Activated B cell treated with CpG ODN at 0.5 μM for 24 hours (primary cell): ENCODE measurements at regions not wholly inside any gene's neighbourhood (a gene's known extent, or its start where the extent isn't known, plus 50 kb on each side); places are given as distances from the start of the nearest gene placed in this dataset.

Experiments used
- ATAC-seq: fragments of 200-7000 bp; cut with Tn5 transposase; one replicate; pipeline ENCODE4 v1.10.0; 2021; ENCODE audit warnings: low read depth, mild to moderate bottlenecking, moderate library complexity
- CTCF ChIA-PET: fragments of 350-600 bp; sonication (Branson Sonifier 250); formaldehyde crosslinking; loops from one replicate; lab custom pipeline; 2021; ENCODE audit warnings: antibody characterized with exemption; lab: Charles Lee
- POLR2A ChIA-PET: fragments of 350-600 bp; sonication (Branson Sonifier 250); formaldehyde crosslinking; loops from one replicate; lab custom pipeline; 2021; ENCODE audit warnings: antibody characterized with exemption; lab: Charles Lee
- DNase-seq: peaks from one replicate; pipeline ENCODE4 v3.0.0; 2022
- H3K27ac Mint-ChIP-seq: one replicate; pipeline ENCODE4 v1.8.0; 2020; ENCODE audit warnings: mixed read lengths
- H3K27me3 Mint-ChIP-seq: one replicate; pipeline ENCODE4 v1.8.0; 2021; ENCODE audit warnings: mixed read lengths
- H3K36me3 Mint-ChIP-seq: one replicate; pipeline ENCODE4 v1.8.0; 2021; ENCODE audit warnings: low read depth, mixed read lengths
- H3K4me1 Mint-ChIP-seq: one replicate; pipeline ENCODE4 v1.8.0; 2021; ENCODE audit warnings: mixed read lengths
- H3K4me3 Mint-ChIP-seq: one replicate; pipeline ENCODE4 v1.8.0; 2020; ENCODE audit warnings: mild to moderate bottlenecking, mixed read lengths
- H3K9me3 Mint-ChIP-seq: one replicate; pipeline ENCODE4 v1.8.0; 2020; ENCODE audit warnings: mixed read lengths
- intact Hi-C: fragments of 100-400 bp; cut with micrococcal nuclease; formaldehyde crosslinking; loops from one replicate; pipeline ENCODE4 v1.15.1; 2024
- TF ChIP-seq, protein P1 (sequence below): fragments of 200-600 bp; IDR thresholded peaks from one replicate; pipeline ENCODE4 v1.8.0; 2022; ENCODE audit warnings: antibody characterized with exemption, mild to moderate bottlenecking

DNA sequence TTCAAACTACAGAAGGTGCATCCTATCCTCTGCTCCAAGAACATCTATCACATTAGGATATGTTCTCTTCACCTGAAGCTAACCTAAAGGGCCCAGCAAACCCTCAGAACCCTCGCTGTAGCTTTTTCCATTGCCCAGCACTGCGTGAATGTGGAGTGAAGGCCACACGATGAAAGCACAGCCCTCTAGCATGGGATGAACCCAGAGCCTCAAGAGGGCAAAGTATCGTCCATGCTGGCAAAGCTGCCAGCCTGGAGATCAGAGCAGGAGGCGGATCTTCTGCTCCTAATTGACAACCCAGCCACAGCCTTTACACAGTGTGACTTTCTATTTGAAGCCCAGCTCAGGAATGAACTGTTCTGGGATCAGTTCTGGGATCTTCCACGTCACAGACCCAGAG is 65.1 kb upstream of the USP47 start:
- intact Hi-C loops = no loop called here
- H3K4me3 Mint-ChIP-seq = no peak overlapping the region
- H3K36me3 Mint-ChIP-seq = no peaks in the 10 kb centered on the region
- TF ChIP-seq, protein P1, sequence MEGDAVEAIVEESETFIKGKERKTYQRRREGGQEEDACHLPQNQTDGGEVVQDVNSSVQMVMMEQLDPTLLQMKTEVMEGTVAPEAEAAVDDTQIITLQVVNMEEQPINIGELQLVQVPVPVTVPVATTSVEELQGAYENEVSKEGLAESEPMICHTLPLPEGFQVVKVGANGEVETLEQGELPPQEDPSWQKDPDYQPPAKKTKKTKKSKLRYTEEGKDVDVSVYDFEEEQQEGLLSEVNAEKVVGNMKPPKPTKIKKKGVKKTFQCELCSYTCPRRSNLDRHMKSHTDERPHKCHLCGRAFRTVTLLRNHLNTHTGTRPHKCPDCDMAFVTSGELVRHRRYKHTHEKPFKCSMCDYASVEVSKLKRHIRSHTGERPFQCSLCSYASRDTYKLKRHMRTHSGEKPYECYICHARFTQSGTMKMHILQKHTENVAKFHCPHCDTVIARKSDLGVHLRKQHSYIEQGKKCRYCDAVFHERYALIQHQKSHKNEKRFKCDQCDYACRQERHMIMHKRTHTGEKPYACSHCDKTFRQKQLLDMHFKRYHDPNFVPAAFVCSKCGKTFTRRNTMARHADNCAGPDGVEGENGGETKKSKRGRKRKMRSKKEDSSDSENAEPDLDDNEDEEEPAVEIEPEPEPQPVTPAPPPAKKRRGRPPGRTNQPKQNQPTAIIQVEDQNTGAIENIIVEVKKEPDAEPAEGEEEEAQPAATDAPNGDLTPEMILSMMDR = no peak
- no peak overlapping the region for H3K27ac Mint-ChIP-seq
- peaks cover 13% of the 10 kb centered on the region for H3K27me3 Mint-ChIP-seq
- no peaks in the 10 kb centered on the region for H3K9me3 Mint-ChIP-seq
- ChIA-PET CTCF (interaction anchor here (2.0 kb wide), 1 partner anchor 11 kb away, joined by 11 read pairs; no protein-coding TSS in a partner anchor), POLR2A (no interaction called here)
- DNase-seq = no peak
- no peak for ATAC-seq
- H3K4me1 Mint-ChIP-seq = no peaks in the 10 kb centered on the region

DNA sequence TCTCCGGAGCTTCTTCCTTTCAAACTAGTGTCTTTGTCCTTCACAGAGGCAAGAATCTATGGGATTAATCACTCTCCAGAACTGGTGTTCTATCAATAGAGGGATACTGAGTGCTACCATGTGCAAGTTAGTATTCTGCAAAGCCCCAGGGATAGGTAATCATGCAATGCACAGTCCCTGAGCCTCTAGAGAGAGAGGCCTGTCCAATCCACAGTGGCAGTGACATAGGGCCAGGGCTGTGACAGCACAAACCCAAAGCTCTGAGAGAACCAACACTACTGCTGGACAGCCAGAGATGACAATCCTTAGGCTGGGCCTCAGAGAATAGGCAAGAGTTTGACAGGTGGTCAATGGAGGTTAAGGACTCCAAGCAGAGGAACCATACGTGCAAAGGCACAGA is 66.8 kb upstream of the USP47 start:
- Mint-ChIP-seq H3K4me3 (no peak overlapping the region), H3K9me3 (no peaks in the 10 kb centered on the region), H3K36me3 (no peaks in the 10 kb centered on the region), H3K27ac (no peak overlapping the region), H3K27me3 (peaks cover 19% of the 10 kb centered on the region), H3K4me1 (no peaks in the 10 kb centered on the region)
- POLR2A ChIA-PET = no interaction called here
- CTCF ChIA-PET = no interaction called here
- DNase-seq (no peak), ATAC-seq (no peak)
- intact Hi-C loops = no loop called here
- TF ChIP-seq, protein P1 = no peak

DNA sequence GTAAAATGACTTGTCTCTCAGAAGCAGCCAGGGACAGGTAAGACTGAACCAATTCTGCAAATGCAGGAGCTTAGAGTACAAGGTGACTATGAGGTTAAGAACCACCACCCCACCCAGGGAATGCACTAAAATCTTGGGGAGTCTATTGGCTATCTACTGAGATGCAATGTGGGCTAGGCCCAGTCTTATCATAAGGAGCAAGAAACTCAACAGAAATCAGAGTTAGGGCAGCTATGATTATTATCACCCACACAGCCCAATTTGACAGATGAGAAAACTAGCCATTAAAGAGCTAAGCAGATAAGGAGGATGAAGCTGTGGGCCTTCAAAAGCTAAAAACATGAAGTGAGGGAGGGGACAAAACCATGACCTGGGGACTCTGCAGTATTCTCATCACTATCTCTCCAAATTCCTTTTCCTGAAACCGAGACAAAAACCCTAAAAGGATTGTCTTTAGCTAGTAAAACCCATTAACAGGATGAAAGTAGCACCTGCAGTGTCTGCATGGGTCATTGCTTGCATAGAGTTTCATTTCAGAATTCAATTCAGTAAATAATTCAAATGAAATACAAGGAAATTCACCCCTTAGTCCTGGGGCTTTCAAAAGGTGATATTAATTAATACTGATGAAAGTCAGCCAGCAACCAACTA is 68.8 kb upstream of the USP47 start:
- H3K4me3 Mint-ChIP-seq = no peak overlapping the region
- CTCF ChIA-PET = interaction anchor here (1.1 kb wide), 1 partner anchor 16 kb away, joined by 3 read pairs; no protein-coding TSS in a partner anchor
- H3K9me3 Mint-ChIP-seq = no peaks in the 10 kb centered on the region
- TF ChIP-seq, protein P1 = no peak
- H3K27ac Mint-ChIP-seq = no peak overlapping the region
- H3K4me1 Mint-ChIP-seq = no peaks in the 10 kb centered on the region
- POLR2A ChIA-PET = no interaction called here
- H3K27me3 Mint-ChIP-seq = peaks cover 23% of the 10 kb centered on the region
- no peak for ATAC-seq
- intact Hi-C loops = no loop called here
- DNase-seq = no peak
- H3K36me3 Mint-ChIP-seq = no peaks in the 10 kb centered on the region

DNA sequence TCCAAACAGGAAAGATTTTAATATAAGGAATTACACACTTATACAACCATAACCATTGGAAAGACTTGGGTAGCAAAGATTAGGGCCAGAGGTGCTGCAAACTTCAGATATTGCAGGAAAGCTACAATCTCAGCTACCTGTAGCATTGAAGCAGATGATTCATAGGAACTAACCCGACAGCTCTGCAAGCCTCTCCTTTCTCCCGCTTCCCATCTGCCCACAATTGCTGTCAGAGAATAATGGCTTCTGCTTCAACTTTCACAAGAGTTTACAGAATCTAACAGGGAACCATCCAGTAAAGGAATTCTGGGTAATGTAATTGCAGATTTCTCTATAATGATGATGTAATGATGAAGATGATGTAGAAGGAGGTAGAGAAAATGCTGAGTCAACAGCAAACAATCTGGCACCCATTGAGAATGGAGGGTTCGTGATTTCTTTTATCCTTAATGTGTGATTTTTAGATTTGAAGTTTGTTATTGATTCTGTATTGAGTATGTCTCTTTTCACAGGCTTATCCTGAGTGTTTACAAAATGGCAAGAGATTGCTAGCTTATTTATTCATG is 70.8 kb upstream of the USP47 start:
- Mint-ChIP-seq H3K36me3 (no peaks in the 10 kb centered on the region), H3K4me3 (no peak overlapping the region), H3K27me3 (peaks cover 16% of the 10 kb centered on the region), H3K27ac (no peak overlapping the region), H3K4me1 (no peaks in the 10 kb centered on the region), H3K9me3 (no peaks in the 10 kb centered on the region)
- POLR2A ChIA-PET = no interaction called here
- CTCF ChIA-PET = no interaction called here
- DNase-seq (no peak), ATAC-seq (no peak)
- TF ChIP-seq, protein P1 = no peak
- intact Hi-C loops = no loop called here

DNA sequence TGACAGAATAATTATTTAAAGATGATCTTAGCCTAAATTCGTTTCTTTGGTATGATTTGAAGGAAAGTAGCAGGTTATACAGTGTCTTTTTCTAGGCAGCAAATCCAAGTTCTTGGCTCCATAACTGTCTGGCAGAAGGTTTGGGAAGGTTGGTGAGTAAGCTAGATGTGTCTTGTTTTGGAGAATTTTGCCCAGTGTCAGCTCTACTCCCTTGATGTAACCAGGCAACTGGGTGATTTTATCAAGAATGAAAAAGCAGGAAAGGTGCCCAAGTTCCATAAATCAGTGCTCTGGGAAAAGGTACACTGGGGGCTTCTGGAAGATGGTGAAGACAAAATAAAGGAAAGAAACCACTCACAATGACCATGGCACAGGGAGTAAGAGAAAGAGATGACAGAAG is 71.5 kb upstream of the USP47 start:
- ChIA-PET POLR2A (no interaction called here), CTCF (no interaction called here)
- Mint-ChIP-seq H3K4me3 (no peak overlapping the region), H3K27me3 (peaks cover 18% of the 10 kb centered on the region), H3K36me3 (no peaks in the 10 kb centered on the region), H3K4me1 (no peaks in the 10 kb centered on the region), H3K9me3 (no peaks in the 10 kb centered on the region), H3K27ac (no peak overlapping the region)
- TF ChIP-seq, protein P1 = no peak
- DNase-seq = no peak
- intact Hi-C loops = no loop called here
- no peak for ATAC-seq
